NCI-H2081 treated with DMSO at 0.1 percent for 48 hours (cell line): ENCODE measurements at regions not wholly inside any gene's neighbourhood (a gene's known extent, or its start where the extent isn't known, plus 50 kb on each side); places are given as distances from the start of the nearest gene placed in this dataset.

ENCODE experiments used
- DNase-seq: peaks from one replicate; lab custom pipeline; 2025; lab: John Stamatoyannopoulos, UW

- DNase-seq, result no peak
Measured at GRCh38 chr1:75984781-75985180, 52.6 kb upstream of the ASB17 start.

DNA sequence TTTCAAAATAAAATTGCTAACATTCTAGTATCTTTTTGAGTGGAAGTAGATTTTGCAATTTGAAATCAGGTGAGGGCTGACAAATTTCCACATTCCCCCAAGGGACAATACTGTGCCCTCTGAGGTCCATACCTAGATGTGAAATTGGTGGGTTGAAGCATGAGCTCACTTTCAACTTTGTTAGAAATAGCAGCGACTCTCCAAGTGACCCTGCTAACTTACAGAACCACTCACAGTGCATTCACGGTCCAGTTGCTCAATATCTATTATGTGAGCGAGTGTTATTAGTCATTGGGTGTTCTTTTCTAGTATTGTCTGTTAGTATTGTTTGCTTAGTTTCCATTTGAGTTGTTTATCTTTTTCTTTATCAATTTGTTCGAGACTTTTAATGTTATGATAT lies 53.6 kb upstream of the ASB17 start:
- no peak for DNase-seq

DNA sequence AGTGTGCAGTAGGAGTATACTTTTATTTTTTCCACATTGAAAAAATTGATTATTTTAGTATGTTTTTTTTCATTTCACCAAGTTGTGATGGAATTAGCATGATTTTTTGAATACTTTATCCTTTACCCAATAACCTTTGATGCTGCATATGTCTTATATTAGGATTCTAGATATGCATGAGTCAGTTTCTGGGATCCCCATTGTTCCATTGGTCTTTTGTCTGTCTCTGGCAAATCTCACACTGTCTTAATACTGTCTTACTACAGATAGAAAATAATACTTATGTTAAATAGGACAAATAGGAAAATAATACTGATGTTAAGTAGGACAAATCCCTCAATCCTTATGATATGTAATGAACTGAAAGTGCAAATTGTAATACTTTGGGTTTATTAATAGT lies 54.3 kb upstream of the ASB17 start:
- DNase-seq, result no peak

DNA sequence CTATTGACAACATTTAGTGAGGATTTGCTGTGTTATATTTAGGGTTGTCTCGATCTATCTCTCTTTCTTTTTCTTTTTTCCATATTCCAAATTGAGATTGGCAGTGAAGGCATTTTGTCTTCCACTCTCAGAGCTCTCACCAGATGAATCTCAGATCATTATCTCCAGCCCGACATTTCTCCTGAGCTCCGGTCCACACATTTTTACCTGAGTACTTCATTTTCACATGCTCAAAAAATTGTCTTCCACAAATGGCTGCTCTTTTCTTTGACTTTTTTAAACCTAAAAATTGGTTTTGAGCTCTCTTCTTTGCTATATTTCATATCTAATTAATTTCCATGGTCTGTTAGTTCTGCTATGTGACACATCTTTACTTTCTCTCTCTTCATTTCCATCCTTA lies 56.9 kb upstream of the ASB17 start:
- DNase-seq, result no peak

GRCh38 chr1:75990686-75991085 lies 58.5 kb upstream of the ASB17 start:
- no peak for DNase-seq

DNA sequence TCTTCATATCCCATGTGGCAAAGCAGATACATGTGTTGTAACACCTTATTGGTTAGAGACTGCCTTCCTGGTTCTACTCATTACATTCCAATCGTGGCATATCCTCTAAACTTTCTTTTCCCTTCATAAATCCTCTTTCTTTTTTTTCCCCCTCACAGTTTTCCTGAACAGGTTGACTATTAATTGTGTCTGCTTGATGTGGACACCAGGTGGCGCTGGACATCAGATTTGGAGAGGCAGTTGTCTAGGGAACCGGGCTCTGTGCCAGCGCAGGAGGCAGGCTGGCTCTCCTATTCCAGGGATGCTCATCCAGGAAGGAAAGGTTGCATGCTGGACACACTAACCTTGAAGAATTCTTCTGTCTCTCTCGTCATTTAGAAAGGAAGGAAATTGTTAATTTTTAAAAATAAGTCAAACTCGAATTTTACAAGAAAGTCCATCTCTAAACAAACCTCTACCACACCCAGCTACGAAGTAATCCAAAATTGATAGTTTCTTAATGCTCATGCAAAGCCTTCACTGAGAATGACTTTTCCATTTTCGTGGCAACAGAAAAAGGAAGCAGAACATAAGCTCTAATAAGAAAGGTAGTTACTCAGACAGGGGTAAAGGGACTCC lies 59.4 kb upstream of the ASB17 start:
- peak; percentile 1 for DNase-seq

DNA sequence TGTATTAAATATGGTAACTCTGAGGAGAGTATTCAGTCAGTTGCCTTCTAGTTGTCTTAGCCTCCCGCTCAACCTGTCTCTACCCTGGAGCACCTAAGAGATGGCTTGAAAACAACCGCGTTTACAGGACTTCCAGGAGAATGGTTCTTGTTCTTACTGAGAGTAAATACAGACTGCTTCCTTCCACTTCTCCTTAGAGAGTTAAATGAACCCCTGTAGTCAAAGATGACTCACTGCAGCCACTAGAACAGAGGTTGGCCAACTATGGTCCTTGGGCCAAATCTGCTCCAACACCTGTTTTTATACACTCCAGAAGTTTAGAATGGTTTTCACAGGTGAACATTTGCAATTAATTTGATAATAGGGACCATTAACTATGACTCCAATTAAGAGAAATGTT lies 60.1 kb upstream of the ASB17 start:
- DNase-seq, result no peak

- DNase-seq, result no peak
Measured at GRCh38 chr1:75993661-75994060, 61.5 kb upstream of the ASB17 start.

DNA sequence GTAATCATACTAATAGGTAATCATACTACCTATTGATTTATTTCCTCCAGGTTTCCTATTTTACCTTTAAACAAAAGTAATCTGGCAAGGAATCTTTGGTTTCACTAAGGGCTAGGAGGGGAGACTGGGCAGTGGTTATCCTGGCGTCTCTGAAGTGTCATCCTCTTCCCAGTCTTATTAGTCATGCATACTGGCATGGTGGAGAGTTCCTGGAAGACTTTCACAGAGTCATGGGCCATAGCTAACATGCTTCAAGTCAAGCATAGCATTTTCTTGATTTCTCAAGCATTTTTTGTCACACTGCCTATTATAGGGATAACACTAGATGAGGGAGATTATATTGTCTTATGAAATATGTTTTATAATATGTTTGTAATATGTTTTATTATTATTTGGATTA lies 64.0 kb upstream of the ASB17 start:
- no peak for DNase-seq

DNA sequence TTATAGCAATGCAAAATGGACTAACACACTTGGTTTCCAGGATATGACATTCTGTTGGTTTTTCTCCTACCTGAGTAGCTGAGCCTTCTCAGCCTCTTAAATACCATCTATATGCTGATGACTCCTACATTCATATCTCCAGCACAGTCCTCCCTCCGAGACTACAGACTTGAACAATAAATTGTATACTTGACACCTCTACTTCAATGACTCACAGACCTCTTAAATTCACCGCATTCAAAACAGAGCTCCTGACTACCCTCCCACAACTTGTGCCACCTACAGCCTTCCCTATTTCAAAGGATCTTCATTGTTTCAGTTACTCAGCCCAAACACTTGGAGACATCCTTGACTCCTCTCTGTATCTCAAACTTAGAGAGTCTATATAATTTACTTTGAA lies 66.8 kb upstream of the ASB17 start:
- DNase-seq, result no peak

DNA sequence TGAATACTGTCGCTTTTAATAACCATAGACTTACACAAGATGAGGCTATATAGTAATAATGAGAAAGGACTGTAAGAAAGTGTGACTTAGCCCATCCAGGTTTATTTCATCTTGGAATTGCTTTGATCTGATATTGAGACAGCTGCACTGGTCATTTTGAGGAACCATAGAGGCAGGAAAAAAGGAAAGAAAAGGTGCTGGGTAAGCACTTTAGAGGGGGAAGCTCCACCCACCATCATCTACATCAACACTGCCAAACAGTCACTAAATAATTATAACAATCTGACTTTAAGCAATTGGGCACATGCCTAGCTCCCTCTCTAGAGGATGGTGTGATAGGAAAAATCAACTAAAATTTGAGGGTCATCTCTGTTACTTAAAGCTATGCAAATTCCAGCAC lies 70.6 kb upstream of the ST6GALNAC3 start:
- no peak for DNase-seq

DNA sequence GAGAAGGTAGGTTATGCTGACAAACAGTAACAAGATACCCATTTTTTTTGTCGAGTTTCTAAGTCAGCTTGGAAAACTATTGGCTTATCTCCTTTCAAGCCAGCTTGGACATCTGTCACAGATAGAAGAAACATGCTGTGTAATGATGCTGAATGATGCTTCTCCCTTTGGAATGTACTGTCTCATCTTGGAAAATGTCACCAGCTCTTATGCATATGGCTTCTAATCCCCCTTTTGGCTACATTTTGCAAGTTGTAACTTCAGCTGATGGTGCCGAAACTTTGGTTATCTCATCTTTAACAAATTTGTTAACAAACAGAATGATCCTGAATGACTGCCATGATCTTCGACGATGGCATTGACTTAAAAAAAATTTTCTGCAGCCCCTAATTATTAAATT lies 68.8 kb upstream of the ST6GALNAC3 start:
- DNase-seq, result no peak

DNA sequence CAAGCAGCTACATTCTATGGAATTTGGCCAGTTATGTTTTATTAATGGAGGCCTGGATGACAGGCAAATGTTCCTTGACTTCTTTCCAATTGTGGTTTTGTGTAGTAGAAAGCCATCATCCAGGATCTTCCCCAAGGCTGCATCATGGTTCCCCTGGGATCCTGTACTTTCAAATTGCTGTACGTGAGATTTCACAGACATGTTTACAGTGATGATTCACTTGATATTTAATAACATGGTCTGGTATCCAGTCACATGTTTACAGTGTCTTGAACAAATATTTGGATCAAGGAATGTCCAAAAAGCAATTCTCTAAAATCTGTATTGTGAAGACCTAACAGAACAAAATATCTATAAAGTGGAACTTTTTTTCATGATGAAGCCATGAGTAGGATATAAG lies 68.3 kb upstream of the ST6GALNAC3 start:
- DNase-seq, result no peak

- no peak for DNase-seq
Measured at GRCh38 chr1:76010802-76011201, 63.7 kb upstream of the ST6GALNAC3 start.

DNA sequence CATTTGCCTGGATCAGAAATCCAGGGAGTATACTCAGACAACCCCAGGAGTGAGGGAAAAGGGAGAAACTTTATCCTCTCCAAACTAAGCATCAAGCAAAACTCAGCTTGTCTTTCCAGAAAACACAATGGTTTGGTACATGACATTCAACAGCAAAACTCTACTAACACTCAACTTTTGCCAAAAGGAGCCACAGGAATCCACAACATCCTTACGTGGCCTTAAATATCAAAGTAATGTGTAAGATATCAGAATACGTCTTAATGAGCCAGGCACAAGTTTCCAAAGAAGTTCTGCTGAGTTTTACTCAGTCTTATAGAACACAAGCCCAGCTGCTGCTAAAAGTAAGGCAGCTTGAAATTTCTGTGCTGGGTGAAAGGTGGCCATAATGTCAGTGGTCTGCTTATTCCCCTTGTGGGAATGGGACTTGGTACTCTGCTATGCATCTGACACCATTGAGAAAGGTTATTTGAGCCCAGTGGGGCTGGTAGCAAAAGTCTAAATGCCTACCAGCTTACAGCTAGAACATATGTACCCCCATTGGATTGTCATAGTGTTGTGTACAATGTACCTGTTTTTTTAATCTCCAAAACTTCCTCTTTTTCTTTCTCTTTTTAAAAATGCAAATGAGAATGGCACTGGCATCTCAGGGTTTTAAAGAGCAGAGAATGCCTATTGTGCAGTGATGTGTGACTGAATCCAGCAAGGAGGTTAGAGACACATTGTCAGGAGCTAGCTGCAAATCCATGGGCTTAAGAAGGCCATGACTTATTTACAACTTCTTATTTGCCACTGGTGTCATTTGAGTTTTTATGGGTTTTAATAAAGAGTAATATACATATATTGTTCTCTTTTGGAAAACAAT lies 62.0 kb upstream of the ST6GALNAC3 start:
- DNase-seq, result no peak

DNA sequence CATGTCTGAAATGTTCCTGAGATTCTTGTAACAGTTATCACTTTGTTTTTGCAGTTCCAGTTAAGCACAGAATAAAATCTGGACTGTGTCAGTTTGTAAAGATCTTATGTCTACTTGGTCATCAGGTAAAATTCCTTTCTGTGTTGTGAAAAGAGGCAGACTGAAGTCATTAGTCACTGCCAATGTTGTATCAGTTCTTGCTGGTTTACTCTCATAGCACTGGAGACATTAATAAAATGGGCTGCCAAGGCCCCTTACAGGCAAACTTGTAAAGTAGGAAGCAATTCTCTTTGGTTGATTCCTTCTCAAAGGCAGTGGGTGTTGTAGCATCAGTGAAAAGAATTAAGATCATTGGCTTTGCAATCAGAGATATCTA lies 61.4 kb upstream of the ST6GALNAC3 start:
- no peak for DNase-seq

- DNase-seq, result no peak
Measured at GRCh38 chr1:76015478-76016103, 59.0 kb upstream of the ST6GALNAC3 start.

- no peak for DNase-seq
Measured at GRCh38 chr1:76018045-76018444, 56.5 kb upstream of the ST6GALNAC3 start.

GRCh38 chr1:76021846-76022245 lies 52.7 kb upstream of the ST6GALNAC3 start:
- DNase-seq, result no peak

GRCh38 chr1:76023669-76024435 lies 50.7 kb upstream of the ST6GALNAC3 start:
- DNase-seq, result no peak
